ENCODE measurements at regions not wholly inside any gene's neighbourhood (a gene's known extent, or its start where the extent isn't known, plus 50 kb on each side); places are given as distances from the start of the nearest gene placed in this dataset.

DNA sequence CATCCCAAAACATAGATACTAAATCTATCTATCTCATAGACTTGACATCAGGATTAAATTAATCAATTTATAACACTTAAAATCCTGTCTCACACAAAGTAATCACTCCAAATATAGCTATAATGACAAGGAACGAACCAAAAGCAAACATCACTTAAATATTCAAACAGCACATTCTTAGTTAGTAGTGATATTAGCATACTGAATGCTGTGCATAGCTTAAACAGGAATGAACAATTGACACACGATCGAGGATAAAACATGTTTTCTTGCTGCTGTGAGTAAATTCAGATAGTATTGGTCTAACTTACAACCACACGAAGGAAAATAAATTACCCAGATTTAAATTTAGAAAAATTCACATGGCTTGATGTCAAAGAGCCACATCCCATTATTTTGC, 58.9 kb upstream of the SNTG2 start:
- H3K9me3 ChIP-seq: peaks cover 0 to 12% (median 1%) of the 10 kb centered on the region in 4 donors
- no peak for DNase-seq (ENCODE audit: low spot score in 2 of 2)
- 58 to 60% methylated on average over 4 of the region's 4 CpGs for WGBS, 2 donors
- H3K27ac ChIP-seq: no peak overlapping the region
- H3K27me3 ChIP-seq: no peaks in the 10 kb centered on the region
- peaks cover 0 to 4% (median 0%) of the 10 kb centered on the region in 4 donors for H3K4me1 ChIP-seq
- TF ChIP-seq EP300 (IDR thresholded peaks at IDR 0.05) (no peak), POLR2A (IDR thresholded peaks at IDR 0.05) (no peak)
- TF ChIP-seq, protein P1, sequence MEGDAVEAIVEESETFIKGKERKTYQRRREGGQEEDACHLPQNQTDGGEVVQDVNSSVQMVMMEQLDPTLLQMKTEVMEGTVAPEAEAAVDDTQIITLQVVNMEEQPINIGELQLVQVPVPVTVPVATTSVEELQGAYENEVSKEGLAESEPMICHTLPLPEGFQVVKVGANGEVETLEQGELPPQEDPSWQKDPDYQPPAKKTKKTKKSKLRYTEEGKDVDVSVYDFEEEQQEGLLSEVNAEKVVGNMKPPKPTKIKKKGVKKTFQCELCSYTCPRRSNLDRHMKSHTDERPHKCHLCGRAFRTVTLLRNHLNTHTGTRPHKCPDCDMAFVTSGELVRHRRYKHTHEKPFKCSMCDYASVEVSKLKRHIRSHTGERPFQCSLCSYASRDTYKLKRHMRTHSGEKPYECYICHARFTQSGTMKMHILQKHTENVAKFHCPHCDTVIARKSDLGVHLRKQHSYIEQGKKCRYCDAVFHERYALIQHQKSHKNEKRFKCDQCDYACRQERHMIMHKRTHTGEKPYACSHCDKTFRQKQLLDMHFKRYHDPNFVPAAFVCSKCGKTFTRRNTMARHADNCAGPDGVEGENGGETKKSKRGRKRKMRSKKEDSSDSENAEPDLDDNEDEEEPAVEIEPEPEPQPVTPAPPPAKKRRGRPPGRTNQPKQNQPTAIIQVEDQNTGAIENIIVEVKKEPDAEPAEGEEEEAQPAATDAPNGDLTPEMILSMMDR (IDR thresholded peaks at IDR 0.05): no peak
- no peaks in the 10 kb centered on the region for H3K36me3 ChIP-seq
- H3K4me3 ChIP-seq: no peak overlapping the region

DNA sequence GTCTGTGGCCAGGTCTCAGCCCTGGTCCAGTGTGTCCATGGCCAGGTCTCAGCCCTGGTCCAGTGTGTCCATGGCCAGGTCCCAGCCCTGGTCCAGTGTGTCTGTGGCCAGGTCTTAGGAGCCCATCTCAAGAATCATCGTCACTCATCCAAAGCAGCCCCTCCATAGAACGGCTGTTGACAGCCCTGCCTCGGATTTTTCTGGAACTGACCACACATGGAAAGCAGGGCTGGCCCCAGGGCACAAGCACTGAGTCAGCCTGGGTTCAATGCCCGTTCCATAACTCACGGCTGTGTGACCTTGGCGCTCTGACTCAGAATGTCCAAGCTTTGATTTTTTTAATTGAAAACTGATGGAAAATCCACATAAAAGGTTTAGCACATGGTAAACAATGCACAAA, 59.9 kb upstream of the SNTG2 start:
- Histone ChIP-seq H3K4me3 (no peak overlapping the region), H3K9me3 (peaks cover 0 to 3% (median 1%) of the 10 kb centered on the region in 4 donors), H3K36me3 (no peaks in the 10 kb centered on the region), H3K4me1 (peaks cover 0 to 4% (median 0%) of the 10 kb centered on the region in 4 donors), H3K27me3 (no peaks in the 10 kb centered on the region), H3K27ac (no peak overlapping the region)
- 59 to 61% methylated on average over 5 to 6 of the region's 6 CpGs for WGBS, 2 donors
- DNase-seq (ENCODE audit: low spot score in 2 of 2): no peak
- no peak for TF ChIP-seq EP300 (IDR thresholded peaks at IDR 0.05)
- TF ChIP-seq, protein P1 (IDR thresholded peaks at IDR 0.05): no peak
- TF ChIP-seq POLR2A (IDR thresholded peaks at IDR 0.05): no peak

DNA sequence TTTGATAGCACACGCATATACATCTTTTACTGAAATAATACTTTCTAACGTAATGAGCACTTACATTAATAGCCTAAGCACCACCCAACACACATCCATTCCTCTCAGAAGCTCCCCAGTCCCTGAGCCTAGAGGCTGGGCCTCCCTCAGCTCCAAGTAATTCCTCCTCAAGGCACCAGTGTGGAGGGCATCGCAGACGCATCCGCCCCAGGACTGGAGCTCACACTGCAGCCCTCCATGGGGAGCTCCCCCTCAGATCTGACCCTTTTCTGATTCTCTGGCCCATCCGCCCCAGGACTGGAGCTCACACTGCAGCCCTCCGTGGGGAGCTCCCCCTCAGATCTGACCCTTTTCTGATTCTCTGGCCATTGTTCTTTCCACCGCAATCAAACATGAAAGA, 60.4 kb upstream of the SNTG2 start:
- no peaks in the 10 kb centered on the region for H3K36me3 ChIP-seq

DNA sequence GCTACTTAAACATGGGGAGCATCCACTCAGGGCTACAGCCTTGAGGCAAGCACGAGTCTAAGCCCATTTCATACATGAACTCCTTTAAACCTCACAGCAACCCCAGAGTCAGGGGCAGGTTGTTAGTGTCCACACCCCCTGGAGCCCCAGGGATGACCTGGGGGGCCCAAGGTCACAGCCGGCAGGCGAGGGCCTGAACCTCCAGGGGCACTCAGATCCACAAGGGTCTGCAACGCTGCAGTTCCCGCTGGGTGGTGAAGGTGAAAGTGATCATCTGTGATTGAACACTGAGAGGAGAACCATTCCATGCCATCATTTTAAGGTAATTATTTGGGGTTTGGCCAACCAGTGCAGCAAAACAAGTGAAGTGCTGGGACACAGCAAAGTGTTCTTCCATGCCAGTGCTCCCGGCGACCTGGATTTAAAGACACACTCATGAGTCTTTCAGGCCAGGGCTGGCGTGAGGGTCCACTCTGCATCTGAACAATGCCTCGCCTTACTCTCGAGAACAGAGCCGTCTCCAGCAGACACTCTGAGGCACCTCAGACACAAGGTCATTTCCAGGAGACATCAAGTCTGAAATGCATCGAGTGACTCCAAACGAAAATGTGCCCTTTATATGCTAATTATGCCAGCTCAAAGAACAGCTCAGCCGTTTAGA, 61.6 kb upstream of the SNTG2 start:
- H3K4me3 ChIP-seq: no peak overlapping the region
- peak overlapping the region in 3 of 4 donors; percentile 40 to 75 (median 55) for H3K27ac ChIP-seq
- H3K4me1 ChIP-seq: peaks cover 0 to 4% (median 0%) of the 10 kb centered on the region in 4 donors
- no peaks in the 10 kb centered on the region for H3K36me3 ChIP-seq
- peaks cover 0 to 5% of the 10 kb centered on the region in 2 donors for H3K27me3 ChIP-seq
- TF ChIP-seq POLR2A (IDR thresholded peaks at IDR 0.05) (no peak), EP300 (IDR thresholded peaks at IDR 0.05) (no peak)
- TF ChIP-seq, protein P1 (IDR thresholded peaks at IDR 0.05): no peak
- H3K9me3 ChIP-seq: no peaks in the 10 kb centered on the region
- 77 to 82% methylated on average over 14 of the region's 14 CpGs for WGBS, 2 donors
- no peak for DNase-seq (ENCODE audit: low spot score in 2 of 2)

More for the DNA sequence above, 60.4 kb upstream of the SNTG2 start:
- no peak for DNase-seq (ENCODE audit: low spot score in 2 of 2)
- Histone ChIP-seq H3K27me3 (no peaks in the 10 kb centered on the region), H3K4me1 (peaks cover 0 to 4% (median 0%) of the 10 kb centered on the region in 4 donors), H3K27ac (peak overlapping the region in 1 of 4 donors; percentile 75), H3K9me3 (peaks cover 0 to under 1% (median 0%) of the 10 kb centered on the region in 4 donors), H3K4me3 (no peak overlapping the region)
- WGBS, 2 donors: 80 to 84% methylated on average over 8 of the region's 8 CpGs
- TF ChIP-seq POLR2A (IDR thresholded peaks at IDR 0.05): no peak
- TF ChIP-seq EP300 (IDR thresholded peaks at IDR 0.05): no peak
- TF ChIP-seq, protein P1 (IDR thresholded peaks at IDR 0.05): no peak

DNA sequence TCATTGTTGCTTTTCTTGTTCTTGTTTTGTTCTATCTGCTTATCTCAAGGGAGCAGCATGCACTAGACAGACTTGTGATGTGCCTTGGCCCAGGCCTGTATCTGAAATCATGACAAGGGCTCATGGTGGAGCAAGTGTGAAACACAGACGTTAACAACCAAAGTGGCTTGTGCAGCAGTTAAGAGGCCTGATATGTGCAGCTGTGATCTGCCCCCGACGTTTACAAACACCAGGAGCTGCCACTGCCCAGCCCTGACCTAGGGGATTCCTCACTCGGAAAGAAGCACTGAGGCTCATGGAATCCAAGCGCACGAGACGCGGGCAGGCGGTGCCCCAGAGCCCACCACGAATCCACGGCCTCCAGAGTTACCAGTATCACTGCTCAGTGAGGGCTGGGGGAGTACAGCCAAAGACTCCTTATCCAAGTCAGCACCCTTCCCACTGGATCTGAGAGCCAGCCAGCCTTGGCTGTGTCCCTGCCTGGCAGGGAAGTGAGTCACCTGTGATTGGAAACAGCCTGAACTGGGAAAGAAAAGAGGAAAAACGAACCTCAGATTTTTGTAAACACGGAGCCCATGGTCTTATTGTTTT, 62.3 kb upstream of the SNTG2 start:
- DNase-seq (ENCODE audit: low spot score in 2 of 2): peak; percentile 30 to 52
- Histone ChIP-seq H3K9me3 (no peaks in the 10 kb centered on the region), H3K27me3 (peaks cover 0 to 11% of the 10 kb centered on the region in 2 donors), H3K4me1 (peaks cover 0 to 4% (median 0%) of the 10 kb centered on the region in 4 donors), H3K27ac (peak overlapping the region in 3 of 4 donors; percentile 40 to 75 (median 55)), H3K36me3 (no peaks in the 10 kb centered on the region), H3K4me3 (no peak overlapping the region)
- TF ChIP-seq, protein P1 (IDR thresholded peaks at IDR 0.05): no peak
- TF ChIP-seq POLR2A (IDR thresholded peaks at IDR 0.05): no peak
- no peak for TF ChIP-seq EP300 (IDR thresholded peaks at IDR 0.05)
- WGBS, 2 donors: 63 to 72% methylated on average over 13 of the region's 13 CpGs
